GM13976 (cell line): ENCODE measurements at regions not wholly inside any gene's neighbourhood (a gene's known extent, or its start where the extent isn't known, plus 50 kb on each side); places are given as distances from the start of the nearest gene placed in this dataset.

Experiments
- DNase-seq: peaks from one replicate; pipeline ENCODE4 v3.0.0; 2012; ENCODE audit warnings: low spot score
- CTCF ChIP-seq: IDR thresholded peaks from 2 replicates; pipeline ENCODE4 v1.5.1; 2012; ENCODE audit warnings: borderline replicate concordance, mild to moderate bottlenecking; ENCODE audit not compliant: insufficient read depth; ENCODE audit errors: extremely low read depth, missing control alignments, control extremely low read depth
- in situ Hi-C: fragments of 300-500 bp; cut with MboI; formaldehyde crosslinking; loops from one replicate; pipeline ENCODE4 v1.12.0; 2022; ENCODE audit warnings: low sequenced_read_pairs, mixed read lengths, inconsistent platforms; ENCODE audit not compliant: unreplicated experiment

- in situ Hi-C loops: no loop called here
- no peak for DNase-seq
- no peak for TF ChIP-seq CTCF
These were observed 206.8 kb upstream of the TPRG1 start for GRCh38 chr3:188964957-188965356.

- no peak for DNase-seq
- in situ Hi-C loops: no loop called here
- TF ChIP-seq CTCF: no peak
These were observed 199.5 kb upstream of the TPRG1 start for GRCh38 chr3:188972310-188972709.

GRCh38 chr3:188974856-188975599 lies 196.7 kb upstream of the TPRG1 start:
- no peak for TF ChIP-seq CTCF
- in situ Hi-C loops: no loop called here
- no peak for DNase-seq

GRCh38 chr3:188975600-188976314 lies 196.0 kb upstream of the TPRG1 start:
- in situ Hi-C loops: no loop called here
- TF ChIP-seq CTCF: no peak
- DNase-seq: no peak

- no peak for TF ChIP-seq CTCF
- DNase-seq: no peak
- in situ Hi-C loops: no loop called here
These were observed 195.4 kb upstream of the TPRG1 start for GRCh38 chr3:188976407-188976806.

- DNase-seq: no peak
- in situ Hi-C loops: no loop called here
- TF ChIP-seq CTCF: no peak
These were observed 193.2 kb upstream of the TPRG1 start for GRCh38 chr3:188978421-188979171.
